ENCODE measurements at regions not wholly inside any gene's neighbourhood (a gene's known extent, or its start where the extent isn't known, plus 50 kb on each side); places are given as distances from the start of the nearest gene placed in this dataset.
"Not testable (repeated sequence)": the region's sequence is repeated elsewhere in the genome, so short reads cannot be mapped to it uniquely, and the experiment has no call there.

DNA sequence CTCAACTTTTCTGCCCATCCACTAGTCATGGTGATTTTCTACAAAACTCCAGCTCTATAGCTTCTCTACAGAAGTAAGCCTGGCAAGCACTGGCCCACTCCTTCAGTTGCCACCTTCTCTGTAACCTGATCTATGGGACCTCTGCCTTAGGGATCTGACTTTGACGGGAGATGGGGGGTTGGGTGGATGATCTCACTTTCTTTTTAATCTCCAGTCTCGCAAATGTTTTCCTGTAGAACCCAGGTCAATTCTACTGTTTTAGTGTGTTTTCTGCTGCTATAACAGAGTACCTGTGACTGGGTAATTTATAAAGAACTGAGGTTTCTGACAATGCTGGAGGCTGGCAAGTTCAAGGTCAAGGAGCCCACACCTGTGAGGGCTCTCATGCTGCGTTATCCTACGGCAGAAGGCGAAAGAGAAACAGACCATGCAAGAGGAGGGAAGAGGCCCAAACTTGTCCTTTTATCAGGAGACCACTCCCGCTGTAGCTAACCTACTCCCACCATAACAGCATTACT, 189.9 kb upstream of the THRB start:
- Histone ChIP-seq H3K4me1 (replicated peaks in 1 of 2) (peaks cover 0 to 2% of the 10 kb centered on the region in 2 donors), H3K4me3 (no peak overlapping the region), H3K27ac (no peak overlapping the region)
- ATAC-seq (replicated peaks in 6 of 8): no peak
- 65 to 100% (median 98%) methylated on average over 1 to 5 of the region's 6 CpGs; no CpG with 5 or more reads in 2 of the 10 experiments for WGBS, 10 experiments
- in situ Hi-C loops (cut with MboI; ENCODE audit: low pct_unique_long_range_greater_than_20kb in 2 of 9, low sequenced_read_pairs in 9 of 9, unreplicated experiment in 9 of 9): loop anchor here in 2 of 9 experiments (10.0 to 25.0 kb wide), 2 partner anchors 672 to 680 kb away; no protein-coding TSS in a partner anchor

- ATAC-seq (replicated peaks in 6 of 8): no peak
- no peak overlapping the region for H3K27ac ChIP-seq
- in situ Hi-C loops (cut with MboI; ENCODE audit: low pct_unique_long_range_greater_than_20kb in 2 of 9, low sequenced_read_pairs in 9 of 9, unreplicated experiment in 9 of 9): loop anchor here in 2 of 9 experiments (10.0 to 25.0 kb wide), 2 partner anchors 675 to 682 kb away; no protein-coding TSS in a partner anchor
Measured at GRCh38 chr3:24686808-24687207, 192.2 kb upstream of the THRB start.

GRCh38 chr3:24687671-24688070, 193.0 kb upstream of the THRB start:
- in situ Hi-C loops (cut with MboI; ENCODE audit: low pct_unique_long_range_greater_than_20kb in 2 of 9, low sequenced_read_pairs in 9 of 9, unreplicated experiment in 9 of 9): loop anchor here in 2 of 9 experiments (10.0 to 25.0 kb wide), 2 partner anchors 675 to 683 kb away; no protein-coding TSS in a partner anchor
- Histone ChIP-seq H3K4me1 (replicated peaks in 1 of 2) (peaks cover 0 to 6% of the 10 kb centered on the region in 2 donors), H3K4me3 (no peak overlapping the region), H3K27ac (no peak overlapping the region)
- no peak for ATAC-seq (replicated peaks in 6 of 8)
- 36 to 98% (median 93%) methylated on average over 4 to 7 of the region's 7 CpGs; no CpG with 5 or more reads in 5 of the 10 experiments for WGBS, 10 experiments

More at GRCh38 chr3:24686808-24687207, 192.2 kb upstream of the THRB start:
- peaks cover 0 to 6% of the 10 kb centered on the region in 2 donors for H3K4me1 ChIP-seq (replicated peaks in 1 of 2)
- H3K4me3 ChIP-seq: no peak overlapping the region
- 0 to 80% (median 33%) methylated on average over 1 of the region's 1 CpG; no CpG with 5 or more reads in 3 of the 10 experiments for WGBS, 10 experiments

GRCh38 chr3:24688446-24689148, 193.9 kb upstream of the THRB start:
- Histone ChIP-seq H3K27ac (no peak overlapping the region), H3K4me3 (no peak overlapping the region), H3K4me1 (replicated peaks in 1 of 2) (peaks cover 0 to 5% of the 10 kb centered on the region in 2 donors)
- in situ Hi-C loops (cut with MboI; ENCODE audit: low pct_unique_long_range_greater_than_20kb in 2 of 9, low sequenced_read_pairs in 9 of 9, unreplicated experiment in 9 of 9): loop anchor here in 2 of 9 experiments (10.0 to 25.0 kb wide), 2 partner anchors 676 to 684 kb away; no protein-coding TSS in a partner anchor
- WGBS, 10 experiments: 27 to 100% (median 56%) methylated on average over 1 to 2 of the region's 2 CpGs; no CpG with 5 or more reads in 2 of the 10 experiments
- ATAC-seq (replicated peaks in 6 of 8): peak in 6 of 8 experiments; percentile 58 to 99 (median 82)

- Histone ChIP-seq H3K27ac (no peak overlapping the region), H3K4me3 (no peak overlapping the region), H3K4me1 (replicated peaks in 1 of 2) (peaks cover 0 to 4% of the 10 kb centered on the region in 2 donors)
- in situ Hi-C loops (cut with MboI; ENCODE audit: low pct_unique_long_range_greater_than_20kb in 2 of 9, low sequenced_read_pairs in 9 of 9, unreplicated experiment in 9 of 9): loop anchor here in 2 of 9 experiments (10.0 to 25.0 kb wide), 2 partner anchors 677 to 685 kb away; no protein-coding TSS in a partner anchor
- WGBS, 10 experiments: 40 to 100% (median 85%) methylated on average over 1 to 3 of the region's 3 CpGs; no CpG with 5 or more reads in 4 of the 10 experiments
- ATAC-seq (replicated peaks in 6 of 8): no peak
Measured at GRCh38 chr3:24689353-24689752, 194.7 kb upstream of the THRB start.

DNA sequence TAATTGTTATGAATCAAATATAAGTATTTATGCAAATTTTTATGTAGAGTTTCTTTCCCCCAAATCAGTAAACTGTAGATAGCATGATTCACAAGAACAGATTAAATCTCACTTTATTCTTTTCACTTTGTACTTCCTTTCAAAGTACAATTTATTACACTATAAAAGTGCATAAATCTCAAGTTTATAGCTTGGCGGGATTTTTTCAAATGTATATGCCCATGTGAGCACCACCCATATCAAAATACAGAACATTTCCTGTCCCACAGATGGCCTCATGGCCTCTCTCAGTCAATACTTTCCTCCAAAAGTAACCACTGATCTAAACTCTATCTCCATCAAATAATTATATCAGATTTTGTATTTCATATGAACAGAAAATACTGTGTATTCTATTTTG, 196.1 kb upstream of the THRB start:
- WGBS, 10 experiments: 50 to 100% (median 100%) methylated on average over 1 of the region's 1 CpG
- no peak overlapping the region for H3K27ac ChIP-seq
- in situ Hi-C loops (cut with MboI; ENCODE audit: low pct_unique_long_range_greater_than_20kb in 2 of 9, low sequenced_read_pairs in 9 of 9, unreplicated experiment in 9 of 9): loop anchor here in 1 of 9 experiments (25.0 kb wide), 1 partner anchor 678 kb away; no protein-coding TSS in a partner anchor

DNA sequence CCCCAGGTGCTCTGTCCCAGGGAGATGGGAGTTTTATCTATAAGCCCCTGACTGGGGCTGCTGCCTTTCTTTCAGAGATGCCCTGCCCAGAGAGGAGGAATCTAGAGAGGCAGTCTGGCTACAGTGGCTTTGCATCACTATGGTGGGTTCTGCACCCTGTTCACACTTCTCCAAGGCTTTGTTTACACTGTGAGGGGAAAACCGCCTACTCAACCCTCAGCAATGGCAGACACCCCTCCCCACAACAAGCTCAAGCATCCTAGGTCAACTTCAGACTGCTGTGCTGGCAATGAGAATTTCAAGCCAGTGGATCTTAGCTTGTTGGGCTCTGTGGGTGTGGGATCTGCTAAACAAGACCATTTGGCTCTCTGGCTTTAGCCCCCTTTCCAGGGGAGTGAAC, 204.4 kb upstream of the THRB start:
- not testable (repeated sequence) for H3K4me3 ChIP-seq; H3K27ac ChIP-seq; ATAC-seq (replicated peaks in 6 of 8); H3K4me1 ChIP-seq (replicated peaks in 1 of 2)
- 80% methylated on average over 1 of the region's 1 CpG; no CpG with 5 or more reads in 9 of the 10 experiments for WGBS, 10 experiments
- in situ Hi-C loops (cut with MboI; ENCODE audit: low pct_unique_long_range_greater_than_20kb in 2 of 9, low sequenced_read_pairs in 9 of 9, unreplicated experiment in 9 of 9): loop anchor here in 1 of 9 experiments (25.0 kb wide), 1 partner anchor 687 kb away; no protein-coding TSS in a partner anchor

More for the DNA sequence above, 196.1 kb upstream of the THRB start:
- no peak overlapping the region for H3K4me3 ChIP-seq
- peaks cover 0 to 4% of the 10 kb centered on the region in 2 donors for H3K4me1 ChIP-seq (replicated peaks in 1 of 2)
- no peak for ATAC-seq (replicated peaks in 6 of 8)

GRCh38 chr3:24704496-24704895, 209.8 kb upstream of the THRB start:
- no peak overlapping the region for H3K27ac ChIP-seq
- H3K4me1 ChIP-seq (replicated peaks in 1 of 2): no peaks in the 10 kb centered on the region
- no peak for ATAC-seq (replicated peaks in 6 of 8)
- 0 to 93% (median 64%) methylated on average over 3 of the region's 3 CpGs; no CpG with 5 or more reads in 1 of the 10 experiments for WGBS, 10 experiments
- H3K4me3 ChIP-seq: no peak overlapping the region
- in situ Hi-C loops (cut with MboI; ENCODE audit: low pct_unique_long_range_greater_than_20kb in 2 of 9, low sequenced_read_pairs in 9 of 9, unreplicated experiment in 9 of 9): no loop called here

GRCh38 chr3:24707936-24708335, 213.3 kb upstream of the THRB start:
- in situ Hi-C loops (cut with MboI; ENCODE audit: low pct_unique_long_range_greater_than_20kb in 2 of 9, low sequenced_read_pairs in 9 of 9, unreplicated experiment in 9 of 9): no loop called here
- no peak for ATAC-seq (replicated peaks in 6 of 8)
- Histone ChIP-seq H3K27ac (no peak overlapping the region), H3K4me1 (replicated peaks in 1 of 2) (no peaks in the 10 kb centered on the region), H3K4me3 (no peak overlapping the region)

- H3K4me1 ChIP-seq (replicated peaks in 1 of 2): no peaks in the 10 kb centered on the region
- WGBS, 10 experiments: 0 to 100% (median 35%) methylated on average over 1 of the region's 1 CpG; no CpG with 5 or more reads in 4 of the 10 experiments
- no peak overlapping the region for H3K27ac ChIP-seq
- ATAC-seq (replicated peaks in 6 of 8): no peak
- in situ Hi-C loops (cut with MboI; ENCODE audit: low pct_unique_long_range_greater_than_20kb in 2 of 9, low sequenced_read_pairs in 9 of 9, unreplicated experiment in 9 of 9): no loop called here
- H3K4me3 ChIP-seq: no peak overlapping the region
Measured at GRCh38 chr3:24709956-24710355, 215.3 kb upstream of the THRB start.

- Histone ChIP-seq H3K4me1 (replicated peaks in 1 of 2) (no peaks in the 10 kb centered on the region), H3K4me3 (no peak overlapping the region), H3K27ac (no peak overlapping the region)
- peak in 1 of 8 experiments; percentile 11 for ATAC-seq (replicated peaks in 6 of 8)
- whole genome bisulfite sequencing, 10 experiments: 54 to 100% (median 65%) methylated on average over 1 to 2 of the region's 2 CpGs; no CpG with 5 or more reads in 2 of the 10 experiments
- in situ Hi-C loops (cut with MboI; ENCODE audit: low pct_unique_long_range_greater_than_20kb in 2 of 9, low sequenced_read_pairs in 9 of 9, unreplicated experiment in 9 of 9): no loop called here
Measured at GRCh38 chr3:24713516-24713915, 218.9 kb upstream of the THRB start.

DNA sequence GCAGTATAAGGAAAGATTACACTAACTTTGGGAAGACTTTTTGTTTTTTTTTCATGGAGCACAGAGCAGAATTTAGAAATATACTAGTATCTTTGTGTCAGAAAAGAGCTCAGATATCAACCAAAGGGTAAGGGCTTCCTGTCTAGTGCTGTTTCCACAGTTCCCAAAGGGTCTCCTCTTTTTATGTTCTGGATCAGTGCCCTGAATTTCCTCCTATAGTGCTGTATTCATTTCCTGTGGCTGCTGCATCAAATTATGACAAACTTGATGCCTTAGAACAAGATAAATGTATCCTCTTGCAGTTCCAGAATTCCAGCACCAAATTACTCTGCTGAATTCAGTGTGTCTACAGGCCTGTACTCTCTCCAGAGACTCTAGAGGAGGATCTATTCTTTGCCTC, 219.8 kb upstream of the THRB start:
- Histone ChIP-seq H3K4me3 (no peak overlapping the region), H3K27ac (no peak overlapping the region), H3K4me1 (replicated peaks in 1 of 2) (no peaks in the 10 kb centered on the region)
- ATAC-seq (replicated peaks in 6 of 8): no peak
- in situ Hi-C loops (cut with MboI; ENCODE audit: low pct_unique_long_range_greater_than_20kb in 2 of 9, low sequenced_read_pairs in 9 of 9, unreplicated experiment in 9 of 9): no loop called here

DNA sequence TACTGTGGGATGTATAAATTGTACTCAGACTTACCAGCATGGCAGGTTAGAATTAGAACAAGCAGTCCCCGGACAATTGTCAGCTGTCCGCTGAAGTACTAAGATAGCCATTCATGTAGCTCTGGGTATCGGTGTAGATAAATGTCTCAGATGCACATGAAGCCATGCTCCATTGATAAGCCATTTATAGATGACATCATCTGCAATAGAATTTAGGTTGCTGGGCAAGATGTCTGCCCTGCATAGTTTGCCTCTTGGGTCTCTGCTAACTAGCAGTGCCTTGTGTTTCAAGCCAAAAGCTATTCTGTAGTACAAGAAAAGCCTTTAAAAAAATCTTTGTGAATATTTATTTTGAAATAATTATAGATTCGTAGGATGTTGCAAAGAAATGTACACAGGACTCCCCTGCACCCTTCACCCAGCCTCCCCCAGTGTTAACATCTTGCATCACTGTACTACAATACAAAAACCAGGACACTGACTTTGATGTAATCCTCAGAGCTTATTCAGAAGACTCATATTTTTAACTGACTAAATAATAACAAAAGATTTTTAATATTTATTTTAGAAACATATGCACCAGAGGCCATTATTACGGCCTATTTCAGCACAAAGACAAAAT, 220.6 kb upstream of the THRB start:
- ATAC-seq (replicated peaks in 6 of 8): no peak
- no peak overlapping the region for H3K4me3 ChIP-seq
- 6 to 100% (median 66%) methylated on average over 2 to 5 of the region's 5 CpGs for WGBS, 10 experiments
- H3K4me1 ChIP-seq (replicated peaks in 1 of 2): no peaks in the 10 kb centered on the region
- no peak overlapping the region for H3K27ac ChIP-seq
- in situ Hi-C loops (cut with MboI; ENCODE audit: low pct_unique_long_range_greater_than_20kb in 2 of 9, low sequenced_read_pairs in 9 of 9, unreplicated experiment in 9 of 9): no loop called here
